GM19328 (cell line): ENCODE measurements at regions not wholly inside any gene's neighbourhood (a gene's known extent, or its start where the extent isn't known, plus 50 kb on each side); places are given as distances from the start of the nearest gene placed in this dataset.
"Not testable (repeated sequence)": the region's sequence is repeated elsewhere in the genome, so short reads cannot be mapped to it uniquely, and the experiment has no call there.

Experiments
- ATAC-seq: cut with Tn5 transposase; IDR thresholded peaks from one replicate; pipeline ENCODE4 v1.9.1; 2021; ENCODE audit warnings: mild to moderate bottlenecking, moderate library complexity; ENCODE audit not compliant: unreplicated experiment

- no peak for ATAC-seq
Measured at GRCh38 chr13:108082481-108082880, 132.9 kb downstream of the LIG4 start.

GRCh38 chr13:108077284-108077683 lies 138.1 kb downstream of the LIG4 start:
- ATAC-seq: no peak

GRCh38 chr13:108074429-108074828 lies 140.9 kb downstream of the LIG4 start:
- not testable (repeated sequence) for ATAC-seq

- no peak for ATAC-seq
Measured at GRCh38 chr13:108070925-108071324, 144.4 kb downstream of the LIG4 start.

GRCh38 chr13:108070491-108070890 lies 144.8 kb downstream of the LIG4 start:
- ATAC-seq: no peak

- ATAC-seq: no peak
Measured at GRCh38 chr13:108069521-108070210, 145.7 kb downstream of the LIG4 start.

GRCh38 chr13:108064372-108064771 lies 151.0 kb downstream of the LIG4 start:
- ATAC-seq: not testable (repeated sequence)

GRCh38 chr13:108060111-108060510 lies 155.2 kb downstream of the LIG4 start:
- ATAC-seq: no peak

- no peak for ATAC-seq
Measured at GRCh38 chr13:108056278-108056677, 159.1 kb downstream of the LIG4 start.

- ATAC-seq: no peak
Measured at GRCh38 chr13:108049211-108049610, 166.1 kb downstream of the LIG4 start.

GRCh38 chr13:108044954-108045353 lies 170.4 kb downstream of the LIG4 start:
- ATAC-seq: no peak

GRCh38 chr13:108042866-108043265 lies 172.5 kb downstream of the LIG4 start:
- not testable (repeated sequence) for ATAC-seq

GRCh38 chr13:108037348-108037747 lies 178.0 kb downstream of the LIG4 start:
- no peak for ATAC-seq

- no peak for ATAC-seq
Measured at GRCh38 chr13:108036411-108036932, 178.9 kb downstream of the LIG4 start.

GRCh38 chr13:108034909-108035410 lies 180.4 kb downstream of the LIG4 start:
- ATAC-seq: no peak

- no peak for ATAC-seq
Measured at GRCh38 chr13:108033800-108034707, 181.3 kb downstream of the LIG4 start.

GRCh38 chr13:108031865-108032264 lies 183.5 kb downstream of the LIG4 start:
- no peak for ATAC-seq

GRCh38 chr13:108030769-108031168 lies 184.6 kb downstream of the LIG4 start:
- no peak for ATAC-seq

GRCh38 chr13:108026680-108027410 lies 188.5 kb downstream of the LIG4 start:
- no peak for ATAC-seq

GRCh38 chr13:108020027-108020426 lies 195.3 kb downstream of the LIG4 start:
- ATAC-seq: no peak

GRCh38 chr13:108018371-108018870 lies 196.9 kb downstream of the LIG4 start:
- no peak for ATAC-seq
